ENCODE measurements at regions not wholly inside any gene's neighbourhood (a gene's known extent, or its start where the extent isn't known, plus 50 kb on each side); places are given as distances from the start of the nearest gene placed in this dataset.

GRCh38 chr13:30835442-30835841 is 70.6 kb upstream of the MEDAG start:
- TF ChIP-seq GATA2 (IDR thresholded peaks at IDR 0.05; ENCODE audit: low read depth, low read length) = no peak
- no peak for TF ChIP-seq GATA3 (IDR thresholded peaks at IDR 0.05; ENCODE audit: low read depth, low read length)
